Adrenal gland (tissue), 9 donors: ENCODE measurements at regions not wholly inside any gene's neighbourhood (a gene's known extent, or its start where the extent isn't known, plus 50 kb on each side); places are given as distances from the start of the nearest gene placed in this dataset.

ENCODE experiments used
- DNase-seq, 7 donors: peaks; one replicate each; pipeline ENCODE4 v3.0.0-alpha.2; 2019 to 2020
- H3K27ac ChIP-seq, 5 donors: fragments of 200-600 bp; sonication (generic) in 4 of 5; 1 replicate in 3 of 5; 2 replicates in 2 of 5; pipeline versions ENCODE4 v1.5.1 to v1.8.0; 2016 to 2020; ENCODE audit warnings: mild to moderate bottlenecking in 1 of 5
- H3K27me3 ChIP-seq: fragments of 200-600 bp; 2 replicates; pipeline ENCODE4 v1.8.0; 2021
- H3K36me3 ChIP-seq, 2 donors: fragments of 200-600 bp; replicated peaks in 1 of 2; 1 replicate in 1 of 2; 2 replicates in 1 of 2; pipeline versions ENCODE4 v1.5.1 to v1.8.0; 2018 to 2022
- H3K4me1 ChIP-seq, 2 donors: fragments of 200-600 bp; replicated peaks in 1 of 2; 1 replicate in 1 of 2; 2 replicates in 1 of 2; pipeline versions ENCODE4 v1.5.1 to v1.8.0; 2018 to 2021
- H3K4me3 ChIP-seq, 4 donors: fragments of 200-600 bp; sonication (generic) in 3 of 4; one replicate each; pipeline ENCODE4 v1.5.1; 2016 to 2018
- H3K9me3 ChIP-seq, 3 donors: fragments of 200-600 bp; sonication (generic) in 1 of 3; replicated peaks in 1 of 3; 1 replicate in 2 of 3; 2 replicates in 1 of 3; pipeline versions ENCODE4 v1.5.1 to v1.8.0; 2016 to 2021
- CTCF ChIP-seq, 6 experiments: fragments of 450-650 bp in 4 of 6; fragments of 200-600 bp in 2 of 6; sonication (generic) in 1 of 6; IDR thresholded peaks; 1 replicate in 5 of 6; 2 replicates in 1 of 6; pipeline versions ENCODE4 v1.5.1 to v1.8.0; 2016 to 2021; ENCODE audit warnings: antibody characterized with exemption in 6 of 6, mild to moderate bottlenecking in 2 of 6, moderate library complexity in 1 of 6
- POLR2A ChIP-seq, 2 donors: fragments of 450-650 bp; IDR thresholded peaks; one replicate each; pipeline ENCODE4 v1.6.1; 2017; ENCODE audit warnings: antibody characterized with exemption in 2 of 2, mild to moderate bottlenecking in 2 of 2, moderate library complexity in 1 of 2
- WGBS, 4 donors: extraction: QIAGEN DNeasy Blood & Tissue Kit in 2 of 4; methylation state at CpG; one replicate each; pipeline versions ENCODE4 v1.1.5 to v1.1.7; 2013 to 2017; 5-methylcytosine and 5-hydroxymethylcytosine counted together
- intact Hi-C, 2 donors: fragments of 100-400 bp; cut with DNase I; formaldehyde crosslinking; loops; one replicate each; pipeline versions ENCODE4 v1.14.1 to v1.15.0; 2022 to 2023
- donor health status: healthy with polysubstance abuse.
- donor health status: Bipolar disorder and iron deficiency.
- donor health status: DM: yes; HTN: yes; CAD: no.
- donor health status: DM: no; HTN: no; CAD: no.
- donor health status: DM: no; HTN: no; CAD: no.

- no peak for DNase-seq
- no peaks in the 10 kb centered on the region for H3K9me3 ChIP-seq
- no peak overlapping the region for H3K4me3 ChIP-seq
- intact Hi-C loops: no loop called here
- no peaks in the 10 kb centered on the region for H3K27me3 ChIP-seq
- 87 to 91% (median 90%) methylated on average over 3 of the region's 3 CpGs for WGBS, 4 donors
- TF ChIP-seq CTCF (IDR thresholded peaks at IDR 0.05) (no peak), POLR2A (IDR thresholded peaks at IDR 0.05) (no peak)
- H3K27ac ChIP-seq: no peak overlapping the region
- H3K4me1 ChIP-seq: no peaks in the 10 kb centered on the region
- no peaks in the 10 kb centered on the region for H3K36me3 ChIP-seq
Observed at GRCh38 chr3:182492536-182492935, 300.8 kb upstream of the ATP11B start.

DNA sequence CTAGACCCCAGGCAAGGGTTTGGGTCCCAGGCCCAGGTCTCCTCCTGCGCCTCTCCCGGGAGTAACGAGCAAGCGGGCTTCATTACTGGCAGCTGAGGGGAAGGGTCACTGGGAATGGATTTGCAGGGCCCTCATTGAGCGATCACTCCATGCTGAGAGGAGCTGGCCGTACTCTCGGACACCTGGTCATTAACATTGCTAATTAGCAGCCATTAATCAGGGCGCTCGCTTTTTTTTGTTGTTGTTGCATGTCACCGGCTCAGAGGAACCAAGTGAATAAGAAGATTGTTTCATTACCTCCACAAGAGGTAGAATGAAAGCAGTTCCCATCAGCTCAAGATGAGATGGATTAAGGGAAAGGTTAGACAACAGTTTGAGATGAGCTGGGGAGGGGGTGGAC is 293.0 kb upstream of the ATP11B start:
- H3K27ac ChIP-seq: no peak overlapping the region
- no peak for DNase-seq
- no peaks in the 10 kb centered on the region for H3K9me3 ChIP-seq
- no peaks in the 10 kb centered on the region for H3K27me3 ChIP-seq
- WGBS, 4 donors: 79 to 86% (median 85%) methylated on average over 9 to 10 of the region's 10 CpGs
- no peaks in the 10 kb centered on the region for H3K4me1 ChIP-seq
- intact Hi-C loops: no loop called here
- TF ChIP-seq POLR2A (IDR thresholded peaks at IDR 0.05) (no peak), CTCF (IDR thresholded peaks at IDR 0.05) (no peak)
- H3K36me3 ChIP-seq: no peaks in the 10 kb centered on the region
- no peak overlapping the region for H3K4me3 ChIP-seq

DNA sequence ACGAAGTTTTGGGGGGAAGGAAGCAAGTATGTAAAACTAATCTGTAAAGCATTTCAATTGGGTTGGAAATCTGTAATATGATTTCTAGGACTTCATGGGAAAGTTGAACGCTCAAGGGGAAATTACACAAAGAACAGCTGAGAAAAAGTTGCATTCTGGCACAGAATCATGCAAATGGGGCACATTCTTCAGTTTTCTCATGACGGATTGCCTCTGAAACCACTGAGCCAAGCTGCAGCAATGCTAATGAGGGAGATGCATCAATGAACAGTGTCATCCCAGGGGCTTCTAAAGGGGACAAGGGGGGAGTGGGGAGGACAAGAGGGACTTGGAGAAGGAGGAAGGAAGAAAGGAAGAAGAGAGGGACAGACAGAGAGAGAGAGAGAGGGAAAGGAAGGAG is 291.4 kb upstream of the ATP11B start:
- 48 to 59% (median 56%) methylated on average over 3 of the region's 3 CpGs for WGBS, 4 donors
- no peaks in the 10 kb centered on the region for H3K9me3 ChIP-seq
- TF ChIP-seq CTCF (IDR thresholded peaks at IDR 0.05) (no peak), POLR2A (IDR thresholded peaks at IDR 0.05) (no peak)
- H3K4me3 ChIP-seq: no peak overlapping the region
- no peaks in the 10 kb centered on the region for H3K27me3 ChIP-seq
- H3K27ac ChIP-seq: no peak overlapping the region
- no peaks in the 10 kb centered on the region for H3K36me3 ChIP-seq
- DNase-seq: no peak
- H3K4me1 ChIP-seq: no peaks in the 10 kb centered on the region
- intact Hi-C loops: no loop called here

- WGBS, 4 donors: 55 to 67% (median 63%) methylated on average over 2 of the region's 2 CpGs
- Histone ChIP-seq H3K36me3 (no peaks in the 10 kb centered on the region), H3K4me3 (no peak overlapping the region), H3K4me1 (no peaks in the 10 kb centered on the region), H3K27ac (no peak overlapping the region), H3K27me3 (no peaks in the 10 kb centered on the region), H3K9me3 (no peaks in the 10 kb centered on the region)
- TF ChIP-seq POLR2A (IDR thresholded peaks at IDR 0.05): no peak
- TF ChIP-seq CTCF (IDR thresholded peaks at IDR 0.05): no peak
- DNase-seq: no peak
- intact Hi-C loops: no loop called here
Observed at GRCh38 chr3:182503401-182503800, 289.9 kb upstream of the ATP11B start.
